ENCODE measurements at regions not wholly inside any gene's neighbourhood (a gene's known extent, or its start where the extent isn't known, plus 50 kb on each side); places are given as distances from the start of the nearest gene placed in this dataset.
"Not testable (repeated sequence)": the region's sequence is repeated elsewhere in the genome, so short reads cannot be mapped to it uniquely, and the experiment has no call there.

- H3K9me3 ChIP-seq; H3K27ac ChIP-seq; H3K27me3 ChIP-seq; H3K4me3 ChIP-seq (replicated peaks in 1 of 3); H3K36me3 ChIP-seq; intact Hi-C loops (cut with DNase I); H3K4me1 ChIP-seq; DNase-seq: not testable (repeated sequence)
- 83 to 95% methylated on average over 10 of the region's 10 CpGs for WGBS, 2 donors
Measured at GRCh38 chr5:7306556-7306955, 89.4 kb upstream of the ADCY2 start.

GRCh38 chr5:7307709-7308108 is 88.2 kb upstream of the ADCY2 start:
- H3K36me3 ChIP-seq; DNase-seq; H3K27ac ChIP-seq; H3K4me3 ChIP-seq (replicated peaks in 1 of 3); H3K9me3 ChIP-seq; H3K4me1 ChIP-seq; intact Hi-C loops (cut with DNase I); H3K27me3 ChIP-seq: not testable (repeated sequence)
- WGBS, 2 donors = 93 to 95% methylated on average over 2 to 6 of the region's 6 CpGs

- H3K27ac ChIP-seq; H3K9me3 ChIP-seq; H3K4me1 ChIP-seq; H3K27me3 ChIP-seq; H3K36me3 ChIP-seq; DNase-seq; intact Hi-C loops (cut with DNase I); H3K4me3 ChIP-seq (replicated peaks in 1 of 3): not testable (repeated sequence)
- 37 to 41% methylated on average over 6 of the region's 6 CpGs for WGBS, 2 donors
Measured at GRCh38 chr5:7309715-7310114, 86.2 kb upstream of the ADCY2 start.

GRCh38 chr5:7310656-7311055 is 85.3 kb upstream of the ADCY2 start:
- H3K36me3 ChIP-seq; H3K4me3 ChIP-seq (replicated peaks in 1 of 3); intact Hi-C loops (cut with DNase I); H3K4me1 ChIP-seq; H3K27me3 ChIP-seq; H3K27ac ChIP-seq; DNase-seq; H3K9me3 ChIP-seq: not testable (repeated sequence)
- WGBS, 2 donors = 67 to 95% methylated on average over 4 of the region's 4 CpGs

GRCh38 chr5:7315118-7315517 is 80.8 kb upstream of the ADCY2 start:
- H3K4me1 ChIP-seq = no peaks in the 10 kb centered on the region
- WGBS, 2 donors = 58 to 69% methylated on average over 2 of the region's 2 CpGs
- no peaks in the 10 kb centered on the region for H3K27me3 ChIP-seq
- no peak overlapping the region for H3K27ac ChIP-seq
- no peak for TF ChIP-seq POLR2A (IDR thresholded peaks at IDR 0.05)
- TF ChIP-seq CTCF (IDR thresholded peaks at IDR 0.05) = no peak
- no peak overlapping the region for H3K4me3 ChIP-seq (replicated peaks in 1 of 3)
- intact Hi-C loops (cut with DNase I) = no loop called here
- H3K9me3 ChIP-seq = no peaks in the 10 kb centered on the region
- DNase-seq = no peak
- H3K36me3 ChIP-seq = no peaks in the 10 kb centered on the region

GRCh38 chr5:7317751-7318150 is 78.2 kb upstream of the ADCY2 start:
- no peak for TF ChIP-seq CTCF (IDR thresholded peaks at IDR 0.05)
- no peak for TF ChIP-seq POLR2A (IDR thresholded peaks at IDR 0.05)
- Histone ChIP-seq H3K27me3 (no peaks in the 10 kb centered on the region), H3K27ac (no peak overlapping the region), H3K4me3 (replicated peaks in 1 of 3) (no peak overlapping the region), H3K9me3 (no peaks in the 10 kb centered on the region), H3K36me3 (no peaks in the 10 kb centered on the region), H3K4me1 (no peaks in the 10 kb centered on the region)
- 65 to 81% methylated on average over 2 of the region's 2 CpGs for WGBS, 2 donors
- intact Hi-C loops (cut with DNase I) = no loop called here
- DNase-seq = no peak

- H3K27me3 ChIP-seq = no peaks in the 10 kb centered on the region
- H3K27ac ChIP-seq = no peak overlapping the region
- H3K9me3 ChIP-seq = no peaks in the 10 kb centered on the region
- DNase-seq = no peak
- no peaks in the 10 kb centered on the region for H3K36me3 ChIP-seq
- no peaks in the 10 kb centered on the region for H3K4me1 ChIP-seq
- WGBS, 2 donors = 53 to 56% methylated on average over 2 of the region's 2 CpGs
- H3K4me3 ChIP-seq (replicated peaks in 1 of 3) = no peak overlapping the region
- TF ChIP-seq CTCF (IDR thresholded peaks at IDR 0.05) (no peak), POLR2A (IDR thresholded peaks at IDR 0.05) (no peak)
- intact Hi-C loops (cut with DNase I) = no loop called here
Measured at GRCh38 chr5:7320701-7321301, 75.1 kb upstream of the ADCY2 start.
